Stimulated activated CD8-positive, alpha-beta memory T cell treated with anti-CD3 and anti-CD28 coated beads, Interleukin-15, amount 100 ng/mL, for 24 hours (primary cell): ENCODE measurements at regions not wholly inside any gene's neighbourhood (a gene's known extent, or its start where the extent isn't known, plus 50 kb on each side); places are given as distances from the start of the nearest gene placed in this dataset.
"Not testable (repeated sequence)": the region's sequence is repeated elsewhere in the genome, so short reads cannot be mapped to it uniquely, and the experiment has no call there.

Experiments
- DNase-seq: peaks from one replicate; pipeline ENCODE4 v3.0.0-alpha.2; 2020; ENCODE audit warnings: low read depth

- not testable (repeated sequence) for DNase-seq
Observed at GRCh38 chr15:38814254-38814653, 249.6 kb upstream of the RASGRP1 start.

- no peak for DNase-seq
Observed at GRCh38 chr15:38814891-38815290, 250.3 kb upstream of the RASGRP1 start.

GRCh38 chr15:38817427-38818156, 253.0 kb upstream of the RASGRP1 start:
- peak; percentile 69 for DNase-seq

GRCh38 chr15:38818157-38818790, 253.7 kb upstream of the RASGRP1 start:
- DNase-seq, result no peak

GRCh38 chr15:38819387-38819950, 254.9 kb upstream of the RASGRP1 start:
- DNase-seq, result no peak

GRCh38 chr15:38823263-38823662, 258.6 kb upstream of the RASGRP1 start:
- DNase-seq, result no peak

- DNase-seq, result no peak
Observed at GRCh38 chr15:38824719-38825118, 260.1 kb upstream of the RASGRP1 start.

GRCh38 chr15:38826880-38827279, 262.3 kb upstream of the RASGRP1 start:
- no peak for DNase-seq

GRCh38 chr15:38828031-38828532, 263.5 kb upstream of the RASGRP1 start:
- DNase-seq, result no peak

- no peak for DNase-seq
Observed at GRCh38 chr15:38829086-38829485, 264.5 kb upstream of the RASGRP1 start.

GRCh38 chr15:38842226-38842625, 277.6 kb upstream of the RASGRP1 start:
- no peak for DNase-seq

GRCh38 chr15:38843051-38843501, 278.5 kb upstream of the RASGRP1 start:
- no peak for DNase-seq

- no peak for DNase-seq
Observed at GRCh38 chr15:38843736-38844590, 279.3 kb upstream of the RASGRP1 start.

- DNase-seq, result no peak
Observed at GRCh38 chr15:38844736-38845135, 280.1 kb upstream of the RASGRP1 start.

- no peak for DNase-seq
Observed at GRCh38 chr15:38846346-38846745, 281.7 kb upstream of the RASGRP1 start.

- no peak for DNase-seq
Observed at GRCh38 chr15:38847666-38848065, 283.1 kb upstream of the RASGRP1 start.

- DNase-seq, result no peak
Observed at GRCh38 chr15:38849046-38849445, 284.4 kb upstream of the RASGRP1 start.

- not testable (repeated sequence) for DNase-seq
Observed at GRCh38 chr15:38852188-38852587, 287.6 kb upstream of the RASGRP1 start.

GRCh38 chr15:38853608-38854007, 289.0 kb upstream of the RASGRP1 start:
- DNase-seq, result no peak

- no peak for DNase-seq
Observed at GRCh38 chr15:38854506-38854905, 289.9 kb upstream of the RASGRP1 start.

- DNase-seq, result no peak
Observed at GRCh38 chr15:38857814-38858213, 293.2 kb upstream of the RASGRP1 start.

- no peak for DNase-seq
Observed at GRCh38 chr15:38859574-38859973, 295.0 kb upstream of the RASGRP1 start.
